ENCODE measurements at regions not wholly inside any gene's neighbourhood (a gene's known extent, or its start where the extent isn't known, plus 50 kb on each side); places are given as distances from the start of the nearest gene placed in this dataset.

GRCh38 chr2:204250692-204251091, 294.6 kb upstream of the PARD3B start:
- intact Hi-C loops (cut with DNase I) = loop anchor here in 3 of 10 donors (10.0 kb wide), 2 partner anchors 1424 to 1674 kb away; no protein-coding TSS in a partner anchor
- no peaks in the 10 kb centered on the region for H3K9me3 ChIP-seq
- peaks cover 0 to 3% (median 0%) of the 10 kb centered on the region in 7 donors for H3K27me3 ChIP-seq
- H3K36me3 ChIP-seq = no peaks in the 10 kb centered on the region
- 64 to 93% methylated on average over 2 of the region's 2 CpGs for WGBS, 2 donors
- DNase-seq = no peak
- no peak overlapping the region for H3K27ac ChIP-seq
- H3K4me3 ChIP-seq = no peak overlapping the region
- TF ChIP-seq, protein P1, sequence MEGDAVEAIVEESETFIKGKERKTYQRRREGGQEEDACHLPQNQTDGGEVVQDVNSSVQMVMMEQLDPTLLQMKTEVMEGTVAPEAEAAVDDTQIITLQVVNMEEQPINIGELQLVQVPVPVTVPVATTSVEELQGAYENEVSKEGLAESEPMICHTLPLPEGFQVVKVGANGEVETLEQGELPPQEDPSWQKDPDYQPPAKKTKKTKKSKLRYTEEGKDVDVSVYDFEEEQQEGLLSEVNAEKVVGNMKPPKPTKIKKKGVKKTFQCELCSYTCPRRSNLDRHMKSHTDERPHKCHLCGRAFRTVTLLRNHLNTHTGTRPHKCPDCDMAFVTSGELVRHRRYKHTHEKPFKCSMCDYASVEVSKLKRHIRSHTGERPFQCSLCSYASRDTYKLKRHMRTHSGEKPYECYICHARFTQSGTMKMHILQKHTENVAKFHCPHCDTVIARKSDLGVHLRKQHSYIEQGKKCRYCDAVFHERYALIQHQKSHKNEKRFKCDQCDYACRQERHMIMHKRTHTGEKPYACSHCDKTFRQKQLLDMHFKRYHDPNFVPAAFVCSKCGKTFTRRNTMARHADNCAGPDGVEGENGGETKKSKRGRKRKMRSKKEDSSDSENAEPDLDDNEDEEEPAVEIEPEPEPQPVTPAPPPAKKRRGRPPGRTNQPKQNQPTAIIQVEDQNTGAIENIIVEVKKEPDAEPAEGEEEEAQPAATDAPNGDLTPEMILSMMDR (IDR thresholded peaks at IDR 0.05) = no peak
- ATAC-seq = no peak
- H3K4me1 ChIP-seq = peaks cover 0 to 7% (median 0%) of the 10 kb centered on the region in 9 donors

GRCh38 chr2:204251158-204251997, 293.9 kb upstream of the PARD3B start:
- no peak for DNase-seq

GRCh38 chr2:204251998-204252376, 293.3 kb upstream of the PARD3B start:
- no peaks in the 10 kb centered on the region for H3K36me3 ChIP-seq
- WGBS, 2 donors = 66 to 70% methylated on average over 11 of the region's 11 CpGs
- H3K27me3 ChIP-seq = peaks cover 0 to 3% (median 0%) of the 10 kb centered on the region in 7 donors
- intact Hi-C loops (cut with DNase I) = loop anchor here in 3 of 10 donors (10.0 kb wide), 2 partner anchors 1423 to 1673 kb away; no protein-coding TSS in a partner anchor
- ATAC-seq (no peak), DNase-seq (no peak)
- no peak overlapping the region for H3K4me3 ChIP-seq
- H3K9me3 ChIP-seq = no peaks in the 10 kb centered on the region
- TF ChIP-seq, protein P1 (IDR thresholded peaks at IDR 0.05) = no peak
- peaks cover 0 to 13% (median 0%) of the 10 kb centered on the region in 9 donors for H3K4me1 ChIP-seq
- H3K27ac ChIP-seq = no peak overlapping the region

More at GRCh38 chr2:204251158-204251997, 293.9 kb upstream of the PARD3B start:
- H3K27me3 ChIP-seq = peaks cover 0 to 3% (median 0%) of the 10 kb centered on the region in 7 donors
- H3K36me3 ChIP-seq = no peaks in the 10 kb centered on the region
- WGBS, 2 donors = 89 to 90% methylated on average over 11 of the region's 11 CpGs
- TF ChIP-seq, protein P1 (IDR thresholded peaks at IDR 0.05) = no peak
- intact Hi-C loops (cut with DNase I) = loop anchor here in 3 of 10 donors (10.0 kb wide), 2 partner anchors 1423 to 1673 kb away; no protein-coding TSS in a partner anchor
- H3K27ac ChIP-seq = no peak overlapping the region
- H3K4me1 ChIP-seq = peaks cover 0 to 9% (median 0%) of the 10 kb centered on the region in 9 donors
- no peak for ATAC-seq
- no peak overlapping the region for H3K4me3 ChIP-seq
- no peaks in the 10 kb centered on the region for H3K9me3 ChIP-seq

DNA sequence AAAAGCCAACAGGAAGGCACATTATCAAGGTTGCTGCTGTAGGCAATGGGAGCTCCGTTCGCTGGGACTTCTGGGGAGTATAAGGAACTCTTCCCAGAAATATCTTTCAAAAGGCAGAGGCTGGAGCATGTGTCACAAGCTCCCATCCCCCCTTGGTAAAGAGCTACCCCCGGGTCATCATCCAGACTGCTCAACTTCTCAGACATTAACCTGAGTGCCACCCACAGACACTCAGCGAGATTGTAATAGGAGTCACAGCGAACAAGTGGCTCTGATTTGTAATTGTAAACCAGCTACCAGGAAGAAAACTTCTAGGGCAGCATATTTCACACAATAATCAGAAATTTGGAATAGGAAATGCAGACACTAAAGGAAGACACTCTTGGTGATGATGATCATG, 290.2 kb upstream of the PARD3B start:
- intact Hi-C loops (cut with DNase I) = loop anchor here in 3 of 10 donors (10.0 kb wide), 2 partner anchors 1420 to 1670 kb away; no protein-coding TSS in a partner anchor
- Histone ChIP-seq H3K4me3 (no peak overlapping the region), H3K9me3 (no peaks in the 10 kb centered on the region), H3K4me1 (peaks cover 0 to 21% (median 0%) of the 10 kb centered on the region in 9 donors), H3K36me3 (no peaks in the 10 kb centered on the region), H3K27ac (no peak overlapping the region), H3K27me3 (peaks cover 0 to 3% (median 0%) of the 10 kb centered on the region in 7 donors)
- ATAC-seq (no peak), DNase-seq (no peak)
- TF ChIP-seq, protein P1 (IDR thresholded peaks at IDR 0.05) = no peak
- WGBS, 2 donors = 75 to 76% methylated on average over 5 of the region's 5 CpGs

All from heart right ventricle (tissue), 16 donors.